SKM-1 treated with dmso at 0.1 percent for 144 hours (cell line): ENCODE measurements at regions not wholly inside any gene's neighbourhood (a gene's known extent, or its start where the extent isn't known, plus 50 kb on each side); places are given as distances from the start of the nearest gene placed in this dataset.

ENCODE experiments used
- DNase-seq: peaks from one replicate; lab custom pipeline; 2025; ENCODE audit not compliant: unreplicated experiment; lab: John Stamatoyannopoulos, UW

DNA sequence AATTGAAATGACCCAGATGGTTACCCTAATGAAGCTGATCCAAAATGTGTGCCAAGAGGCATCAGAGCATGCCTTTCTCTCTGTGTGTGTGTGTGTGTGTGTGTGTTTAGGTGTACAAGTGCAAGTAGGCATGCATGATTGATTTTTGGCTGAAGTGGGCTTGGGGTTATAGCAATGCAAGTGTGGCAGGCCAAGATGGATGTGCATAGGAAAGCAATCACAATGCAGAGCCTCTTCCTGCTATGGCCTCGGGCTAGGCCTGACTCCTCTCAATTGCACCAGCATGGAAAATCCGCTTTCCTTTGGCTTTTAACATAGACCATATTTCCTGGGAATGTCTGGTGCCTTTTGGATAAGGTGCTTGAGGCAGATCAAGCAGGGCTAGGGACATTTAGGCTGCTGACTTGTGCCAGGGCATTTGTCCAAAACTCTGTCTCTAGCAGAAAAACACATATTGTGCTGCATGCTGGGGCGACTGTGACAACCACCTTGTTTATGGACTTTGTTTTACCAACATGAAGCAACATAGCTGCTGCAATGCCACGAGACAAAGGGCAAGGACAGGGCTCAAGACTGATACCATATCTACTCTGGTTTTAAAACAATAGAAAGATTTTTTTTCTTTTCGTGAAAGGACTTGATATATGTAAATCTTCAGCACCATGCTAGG lies 395.7 kb downstream of the RAPGEF2 start:
- DNase-seq, result no peak

DNA sequence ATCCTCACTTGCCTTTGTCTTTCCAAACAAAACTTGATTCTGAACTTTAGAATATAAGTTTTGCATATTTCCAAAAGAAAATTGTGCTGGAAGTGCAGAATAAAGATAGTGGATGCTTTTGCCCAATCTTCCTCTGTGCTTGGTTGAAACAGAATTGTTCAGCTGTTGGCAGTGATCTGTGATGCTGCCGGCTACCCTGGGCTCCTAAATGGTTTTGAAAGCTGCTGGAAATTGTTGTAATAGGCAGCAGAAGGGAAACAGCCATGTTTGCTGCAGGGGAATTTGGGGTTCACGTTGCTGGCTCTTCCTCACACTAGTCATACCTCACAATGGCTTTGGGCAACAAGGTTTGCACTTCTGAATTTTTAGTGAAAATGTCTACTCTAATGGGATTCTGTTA lies 398.0 kb downstream of the RAPGEF2 start:
- no peak for DNase-seq

DNA sequence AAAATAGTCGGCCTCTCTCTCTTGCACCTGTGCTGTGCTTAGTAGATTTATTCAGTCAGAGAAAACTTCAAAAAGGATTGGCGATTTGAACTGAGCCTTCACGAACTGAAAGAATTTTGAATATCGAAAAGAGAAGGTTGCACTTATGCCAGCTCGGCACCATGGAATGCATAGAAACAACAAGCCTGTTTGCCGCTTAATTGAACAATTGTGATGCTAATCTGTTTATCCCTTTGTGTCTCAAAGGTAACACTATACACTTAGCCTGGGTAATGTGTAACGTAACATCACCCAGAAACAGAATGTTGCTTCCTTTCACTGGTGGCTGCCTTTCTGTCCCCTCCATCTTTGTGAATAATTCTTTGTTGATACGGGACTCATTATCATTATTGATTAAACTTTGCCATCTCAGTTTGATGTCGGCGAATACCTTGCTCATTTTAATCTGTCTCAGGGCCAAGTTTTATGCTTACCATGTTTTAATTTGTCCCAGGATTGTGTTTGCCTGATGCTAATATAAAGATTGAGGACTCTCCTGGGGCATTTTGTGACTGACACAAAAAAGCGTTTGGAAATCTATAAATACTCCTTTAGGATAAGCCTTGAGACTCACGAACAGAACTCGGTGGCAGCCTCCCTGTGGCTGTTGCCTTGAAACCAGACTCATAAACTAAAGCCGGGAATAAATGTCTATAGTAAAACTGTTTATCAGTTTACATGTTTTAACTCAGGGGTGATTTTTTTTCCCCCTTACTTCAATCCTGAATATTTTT lies 400.5 kb downstream of the RAPGEF2 start:
- DNase-seq, result no peak

DNA sequence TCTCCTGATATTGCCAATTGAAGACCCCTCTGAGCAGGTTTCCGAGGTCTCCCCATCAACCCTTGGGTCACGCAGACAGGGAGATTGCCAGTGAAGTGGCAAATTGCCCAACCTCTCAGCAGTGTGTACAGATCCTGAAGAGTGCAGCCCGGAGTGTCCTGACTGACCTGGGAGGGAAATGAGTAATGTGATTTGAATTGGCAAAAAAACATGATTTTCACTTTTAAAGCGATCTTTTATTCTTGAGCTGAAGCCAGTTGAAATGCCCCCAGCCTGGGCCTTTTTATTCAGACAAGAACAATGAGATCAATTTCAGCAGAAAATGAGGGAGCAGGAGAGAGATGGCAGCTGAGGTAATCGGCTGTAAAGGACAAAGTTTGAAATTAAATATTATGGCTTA lies 401.8 kb downstream of the RAPGEF2 start:
- no peak for DNase-seq

- no peak for DNase-seq
Observed at GRCh38 chr4:159505266-159505975, 402.5 kb downstream of the RAPGEF2 start.

DNA sequence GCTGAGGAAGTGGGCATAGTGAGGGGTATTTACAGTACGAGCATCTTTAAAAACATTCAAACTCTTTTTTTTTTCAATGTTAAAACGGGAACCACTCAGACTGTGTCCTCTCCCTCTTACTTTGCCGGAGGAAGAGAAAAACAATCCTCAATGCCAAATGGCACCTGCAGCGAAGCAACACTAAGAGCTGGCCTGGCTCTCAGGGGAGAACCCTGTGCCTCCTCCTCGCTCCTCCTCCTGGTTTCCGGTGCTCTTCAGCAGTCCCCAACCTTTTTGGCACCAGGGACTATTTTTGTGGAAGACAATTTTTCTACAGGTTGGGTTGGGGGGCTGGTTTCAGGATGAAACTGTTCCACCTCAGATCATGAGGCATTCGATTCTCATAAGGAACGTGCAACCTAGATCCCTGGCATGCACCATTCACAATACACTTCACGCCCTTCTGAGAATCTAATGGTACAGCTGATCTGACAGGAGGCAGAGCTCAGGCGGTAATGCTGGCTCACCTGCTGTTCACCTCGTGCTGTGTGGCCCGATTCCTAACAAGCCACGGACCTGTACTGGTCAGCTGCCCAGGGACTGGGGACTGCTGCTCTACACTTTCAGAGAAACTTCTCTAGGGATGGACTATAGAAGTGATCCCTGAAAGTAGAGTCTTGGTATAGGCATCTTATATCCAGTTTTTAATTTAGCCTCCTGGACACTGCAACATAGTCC lies 404.1 kb downstream of the RAPGEF2 start:
- DNase-seq, result no peak

- DNase-seq, result no peak
Observed at GRCh38 chr4:159508917-159509500, 406.1 kb downstream of the RAPGEF2 start.

DNA sequence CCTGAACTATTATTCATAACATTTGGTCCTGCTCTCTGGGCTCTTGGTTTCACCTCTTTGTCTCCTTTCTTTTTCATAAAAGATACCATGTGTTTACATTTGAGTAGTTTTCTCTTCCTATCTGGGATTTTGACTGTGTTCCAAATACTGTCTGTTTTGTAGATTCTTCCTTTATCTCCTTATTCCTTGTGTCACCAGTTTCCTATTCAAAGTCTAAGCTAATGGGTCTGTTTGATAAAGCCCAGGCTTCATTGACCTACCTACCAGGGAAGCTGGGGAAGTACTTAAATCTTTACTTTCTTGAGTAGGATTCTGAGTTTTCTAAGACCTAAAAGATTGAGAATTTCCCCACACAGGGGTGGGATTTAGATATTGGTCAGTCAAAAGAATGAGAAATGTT lies 409.5 kb downstream of the RAPGEF2 start:
- DNase-seq, result no peak

GRCh38 chr4:159515314-159516025 lies 412.6 kb downstream of the RAPGEF2 start:
- no peak for DNase-seq

DNA sequence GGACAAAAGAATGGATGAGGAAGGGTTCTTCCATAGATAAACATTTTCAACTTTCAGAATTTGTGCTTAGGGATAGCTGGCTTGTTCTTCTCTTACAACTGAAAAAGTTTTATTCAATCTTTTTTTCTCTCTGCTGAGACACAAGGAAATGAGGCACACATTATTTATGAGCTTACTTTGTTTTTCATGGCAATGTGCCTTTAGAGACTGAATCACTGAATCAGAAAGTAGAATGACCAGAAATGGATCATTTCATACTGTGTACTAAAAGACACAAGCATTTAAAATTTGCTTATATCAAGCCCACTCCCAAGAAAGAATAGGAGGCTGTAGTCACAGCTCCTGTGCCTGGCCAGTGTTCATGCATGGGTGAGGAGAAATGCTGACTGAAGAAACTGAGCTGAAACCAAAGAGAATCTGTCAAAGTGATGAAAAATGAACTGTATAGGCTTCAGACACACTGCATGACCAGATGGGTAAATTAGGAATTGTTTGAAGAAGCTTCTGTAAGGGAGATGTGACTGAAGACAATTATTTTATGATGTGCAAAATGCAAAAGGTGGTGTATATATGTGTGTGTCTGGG lies 413.8 kb downstream of the RAPGEF2 start:
- no peak for DNase-seq

DNA sequence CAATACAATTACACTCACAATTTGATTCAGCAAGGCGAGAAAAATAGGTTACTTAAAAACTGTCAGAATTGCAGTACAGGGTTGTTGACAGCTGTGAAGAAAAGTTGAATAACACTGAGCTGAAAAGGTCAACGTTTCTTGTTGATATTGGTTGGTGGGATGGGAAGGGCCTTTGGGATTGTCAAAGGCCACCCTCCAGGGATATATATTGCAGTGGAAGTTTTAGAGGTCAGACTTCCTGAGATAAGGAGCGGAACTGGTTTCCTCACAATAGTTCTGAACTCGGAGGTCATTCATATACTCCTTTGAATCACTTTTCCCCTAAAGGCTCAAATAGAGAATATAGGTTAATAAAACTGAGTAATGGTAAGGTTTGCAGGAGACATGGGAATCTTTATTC lies 417.2 kb downstream of the RAPGEF2 start:
- DNase-seq, result no peak

DNA sequence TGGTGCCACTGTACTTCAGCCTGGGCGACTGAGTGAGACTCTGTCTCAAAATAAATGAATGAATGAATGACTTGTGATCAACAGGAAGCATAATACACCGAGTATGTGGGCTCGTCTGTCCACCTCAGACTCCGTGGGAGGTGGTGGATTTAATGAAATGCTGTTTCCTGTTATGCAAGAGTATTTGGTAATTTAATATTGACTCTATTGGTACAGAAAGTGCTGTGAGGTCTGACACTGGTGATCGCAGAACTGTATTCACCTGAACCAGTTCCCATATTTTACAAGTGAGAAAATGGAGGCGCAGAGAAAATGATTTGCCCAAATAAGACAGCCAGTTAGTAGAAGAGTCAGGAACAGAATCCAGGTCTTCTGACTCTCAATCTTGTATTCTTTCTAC lies 423.3 kb downstream of the RAPGEF2 start:
- DNase-seq, result no peak

- no peak for DNase-seq
Observed at GRCh38 chr4:159534655-159535054, 431.8 kb downstream of the RAPGEF2 start.

DNA sequence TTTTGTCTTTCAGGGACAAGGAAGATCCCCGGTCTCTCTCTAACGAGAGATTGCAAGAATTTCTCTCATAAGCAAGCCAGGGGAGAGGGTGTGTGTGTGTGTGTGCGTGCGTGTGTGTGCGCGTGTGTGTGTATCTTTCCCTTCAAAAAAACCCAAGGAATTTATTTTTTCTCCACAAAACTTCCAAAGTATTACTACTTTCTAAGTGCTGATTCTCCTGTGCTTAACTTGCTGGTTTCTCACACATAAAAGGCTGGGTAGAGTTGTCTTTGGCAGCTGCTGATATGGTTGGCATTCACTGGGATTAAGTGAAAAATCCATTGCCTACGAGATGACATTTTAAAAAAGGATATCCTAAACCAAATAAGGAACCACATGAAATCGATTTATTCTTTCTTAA lies 435.7 kb downstream of the RAPGEF2 start:
- DNase-seq, result no peak

GRCh38 chr4:159540038-159540437 lies 437.2 kb downstream of the RAPGEF2 start:
- DNase-seq, result no peak

GRCh38 chr4:159540501-159540900 lies 437.6 kb downstream of the RAPGEF2 start:
- DNase-seq, result no peak

DNA sequence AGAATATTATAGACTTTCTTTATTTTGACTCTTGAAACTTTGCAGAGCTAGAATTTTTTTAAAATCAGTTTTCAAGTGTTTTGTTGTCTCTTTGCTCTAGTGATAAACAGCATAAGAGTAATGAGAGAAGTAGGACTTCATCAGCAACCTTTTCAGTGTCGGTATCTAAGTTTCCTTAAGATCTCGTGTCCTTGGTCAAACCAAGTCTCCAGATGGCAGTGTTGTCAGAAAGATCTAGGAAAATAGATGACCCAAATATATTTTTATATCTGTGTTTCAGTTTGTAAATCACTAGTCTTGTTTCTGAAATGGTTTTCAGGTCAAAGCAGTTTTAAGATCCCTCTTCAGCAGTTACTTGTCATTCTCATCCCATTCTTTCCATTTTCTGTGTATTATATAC lies 438.3 kb downstream of the RAPGEF2 start:
- no peak for DNase-seq

DNA sequence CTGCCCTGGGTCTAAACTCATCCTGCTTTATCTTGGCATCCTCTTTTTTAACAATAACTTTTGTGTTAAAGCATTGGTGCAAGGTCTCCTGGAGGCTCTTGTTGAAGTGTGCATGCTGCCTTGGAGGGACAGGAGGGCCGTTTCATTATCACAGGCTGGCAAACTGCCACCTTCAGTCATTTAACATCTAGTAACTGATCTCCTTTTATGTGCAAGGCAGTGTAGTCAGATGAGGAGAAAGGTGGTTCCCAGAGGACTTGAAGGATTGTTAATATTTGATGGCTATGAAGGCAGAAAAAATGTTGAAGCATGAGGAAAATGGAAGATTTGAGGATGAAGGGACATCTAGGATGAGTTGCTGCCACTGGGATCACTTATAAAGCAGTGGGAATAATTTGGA lies 439.4 kb downstream of the RAPGEF2 start:
- DNase-seq, result no peak

DNA sequence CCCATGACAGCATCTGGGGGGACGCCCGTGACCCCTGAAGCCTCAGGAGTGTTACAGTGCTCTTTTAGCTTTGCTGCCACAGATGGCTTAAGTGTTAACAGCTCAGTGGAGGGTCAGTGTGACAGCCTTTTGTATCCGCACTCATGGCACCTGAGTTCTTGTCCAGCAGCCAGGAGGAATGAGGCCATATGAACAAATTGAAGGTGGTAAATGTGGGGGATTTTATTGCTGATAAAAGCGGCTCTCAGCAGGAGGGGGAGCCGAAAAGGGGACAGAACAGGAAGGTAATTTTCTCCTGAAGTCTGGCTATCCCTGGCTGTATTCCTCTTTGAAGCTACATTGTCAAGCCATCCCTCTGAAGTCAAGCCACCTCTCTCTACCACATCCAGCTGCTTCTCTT lies 441.0 kb downstream of the RAPGEF2 start:
- DNase-seq, result no peak

GRCh38 chr4:159545556-159545955 lies 442.7 kb downstream of the RAPGEF2 start:
- no peak for DNase-seq
